GM13977 (cell line): ENCODE measurements at regions not wholly inside any gene's neighbourhood (a gene's known extent, or its start where the extent isn't known, plus 50 kb on each side); places are given as distances from the start of the nearest gene placed in this dataset.

Experiments used
- DNase-seq: peaks from one replicate; pipeline ENCODE4 v3.0.0; 2012; ENCODE audit warnings: low spot score
- CTCF ChIP-seq: IDR thresholded peaks from 2 replicates; pipeline ENCODE4 v1.5.1; 2012; ENCODE audit warnings: mild to moderate bottlenecking, control low read depth; ENCODE audit not compliant: insufficient read depth; ENCODE audit errors: extremely low read depth, missing control alignments
- in situ Hi-C: fragments of 300-500 bp; cut with MboI; formaldehyde crosslinking; loops from one replicate; pipeline ENCODE4 v1.12.0; 2022; ENCODE audit warnings: low sequenced_read_pairs, low pct_unique_long_range_greater_than_20kb, mixed read lengths, inconsistent platforms; ENCODE audit not compliant: unreplicated experiment

GRCh38 chr5:171667341-171668096 lies 118.1 kb upstream of the SMIM23 start:
- DNase-seq: no peak
- TF ChIP-seq CTCF: no peak
- in situ Hi-C loops: no loop called here

GRCh38 chr5:171668097-171668412 lies 117.6 kb upstream of the SMIM23 start:
- TF ChIP-seq CTCF: no peak
- no peak for DNase-seq
- in situ Hi-C loops: no loop called here

- in situ Hi-C loops: no loop called here
- no peak for TF ChIP-seq CTCF
- no peak for DNase-seq
Measured at GRCh38 chr5:171669571-171669970, 116.0 kb upstream of the SMIM23 start.

GRCh38 chr5:171672556-171672955 lies 113.1 kb upstream of the SMIM23 start:
- TF ChIP-seq CTCF: no peak
- no peak for DNase-seq
- in situ Hi-C loops: no loop called here

GRCh38 chr5:171673328-171673727 lies 112.3 kb upstream of the SMIM23 start:
- in situ Hi-C loops: no loop called here
- TF ChIP-seq CTCF: no peak
- DNase-seq: no peak

- in situ Hi-C loops: no loop called here
- no peak for TF ChIP-seq CTCF
- DNase-seq: no peak
Measured at GRCh38 chr5:171673840-171674239, 111.8 kb upstream of the SMIM23 start.
